ENCODE measurements at regions not wholly inside any gene's neighbourhood (a gene's known extent, or its start where the extent isn't known, plus 50 kb on each side); places are given as distances from the start of the nearest gene placed in this dataset.

DNA sequence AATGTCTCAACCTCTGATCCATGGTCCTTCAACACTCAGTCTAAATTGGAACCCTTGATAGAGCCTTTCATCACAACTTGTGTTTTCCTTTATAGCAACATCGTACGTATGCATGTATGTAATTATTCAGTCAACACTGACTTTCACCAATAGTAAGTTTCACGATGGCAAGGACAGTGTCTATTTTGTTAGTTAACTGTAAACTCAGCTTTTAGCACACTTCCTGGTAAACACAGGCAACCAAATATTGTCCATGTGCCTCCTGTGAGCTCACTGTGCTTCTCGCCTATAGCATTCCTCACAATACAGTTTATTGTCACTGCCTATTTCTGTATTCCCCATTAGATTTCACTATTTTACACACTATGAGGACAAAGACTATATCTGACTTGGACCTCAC lies 323.1 kb downstream of the DEPDC1B start:
- TF ChIP-seq POLR2A (IDR thresholded peaks at IDR 0.05; ENCODE audit: low read depth, low read length), result no peak

DNA sequence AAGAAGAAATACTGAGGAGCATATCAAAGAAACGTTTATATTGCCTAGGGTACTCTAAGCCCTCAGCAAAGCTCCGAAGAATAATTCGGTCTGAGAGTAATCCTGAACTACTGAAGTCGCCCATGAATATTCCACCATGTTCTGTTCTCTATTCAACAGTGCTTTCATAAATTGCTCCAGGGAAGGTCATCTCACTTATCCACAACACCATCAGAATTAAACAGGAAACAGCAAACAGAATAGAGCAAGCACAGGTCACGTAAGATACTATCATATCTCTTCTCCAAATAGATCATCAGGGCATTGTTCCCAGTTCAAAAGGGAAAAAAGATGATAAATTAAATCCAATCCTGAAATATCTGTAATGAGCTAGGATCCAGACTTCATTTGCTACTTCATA lies 325.6 kb downstream of the DEPDC1B start:
- TF ChIP-seq POLR2A (IDR thresholded peaks at IDR 0.05; ENCODE audit: low read depth, low read length), result no peak
- FAIRE-seq (no peak), DNase-seq (ENCODE audit: insufficient read length, low spot score) (no peak)

More for the DNA sequence above, 323.1 kb downstream of the DEPDC1B start:
- DNase-seq (ENCODE audit: insufficient read length, low spot score), result no peak
- no peak for FAIRE-seq

DNA sequence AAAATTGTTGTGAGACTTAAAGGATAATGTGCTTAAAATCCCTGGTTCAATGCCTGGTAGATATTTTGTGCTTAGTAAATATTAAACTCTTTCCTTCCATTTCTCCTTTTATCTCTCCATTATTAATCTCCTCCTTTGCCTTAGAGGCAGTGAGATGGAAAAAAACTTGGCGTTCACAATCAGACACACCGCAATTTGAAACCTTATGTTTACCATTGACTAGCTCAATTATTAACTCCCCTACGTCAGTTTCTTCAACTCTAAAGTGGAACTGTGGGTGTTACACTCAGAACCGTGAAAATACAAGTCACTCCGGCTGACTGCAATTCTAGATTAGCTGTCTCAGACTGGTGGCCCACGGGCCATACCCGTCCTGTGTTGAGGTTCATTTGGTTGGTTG lies 327.2 kb downstream of the DEPDC1B start:
- no peak for TF ChIP-seq POLR2A (IDR thresholded peaks at IDR 0.05; ENCODE audit: low read depth, low read length)
- FAIRE-seq (no peak), DNase-seq (ENCODE audit: insufficient read length, low spot score) (no peak)

DNA sequence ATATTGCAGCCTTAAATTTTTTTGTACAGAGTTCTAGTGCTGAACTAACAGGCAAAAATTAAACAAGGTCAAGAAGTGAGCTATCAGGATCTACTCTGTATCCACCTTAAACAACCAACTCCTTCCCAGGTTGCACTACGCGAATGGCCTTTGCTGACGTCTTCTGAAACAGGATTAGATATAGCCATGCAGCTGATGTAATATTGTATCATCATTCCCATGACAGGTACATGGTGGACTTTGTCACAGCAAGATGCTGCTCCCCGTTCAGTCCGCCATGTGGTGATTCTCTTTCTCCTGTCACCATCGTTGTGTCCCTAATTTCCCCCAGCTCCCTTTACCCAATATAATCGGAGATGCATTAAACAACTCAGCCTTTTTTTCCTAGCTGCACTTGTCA lies 328.9 kb downstream of the DEPDC1B start:
- TF ChIP-seq POLR2A (IDR thresholded peaks at IDR 0.05; ENCODE audit: low read depth, low read length), result no peak
- FAIRE-seq, result no peak
- no peak for DNase-seq (ENCODE audit: insufficient read length, low spot score)

DNA sequence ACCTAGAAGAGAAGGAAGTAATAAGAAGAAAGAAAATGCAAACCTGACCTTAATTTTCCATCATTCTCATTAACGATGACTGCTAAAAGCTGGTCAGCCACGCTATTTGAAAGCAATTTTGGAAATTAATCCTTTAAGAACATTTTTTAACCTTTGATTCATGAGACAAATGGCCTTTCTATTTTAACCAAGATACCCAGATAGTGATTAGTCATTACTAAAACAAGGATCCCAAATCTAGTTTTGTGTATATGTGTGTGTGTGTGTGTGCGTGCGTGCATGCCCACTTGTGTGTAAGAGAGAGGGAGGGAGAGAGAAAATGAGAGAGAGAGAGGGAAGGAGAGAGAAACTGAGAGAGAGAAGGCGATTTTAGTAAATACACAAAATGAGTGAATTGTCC lies 329.5 kb downstream of the DEPDC1B start:
- no peak for TF ChIP-seq POLR2A (IDR thresholded peaks at IDR 0.05; ENCODE audit: low read depth, low read length)
- FAIRE-seq, result no peak
- no peak for DNase-seq (ENCODE audit: insufficient read length, low spot score)

DNA sequence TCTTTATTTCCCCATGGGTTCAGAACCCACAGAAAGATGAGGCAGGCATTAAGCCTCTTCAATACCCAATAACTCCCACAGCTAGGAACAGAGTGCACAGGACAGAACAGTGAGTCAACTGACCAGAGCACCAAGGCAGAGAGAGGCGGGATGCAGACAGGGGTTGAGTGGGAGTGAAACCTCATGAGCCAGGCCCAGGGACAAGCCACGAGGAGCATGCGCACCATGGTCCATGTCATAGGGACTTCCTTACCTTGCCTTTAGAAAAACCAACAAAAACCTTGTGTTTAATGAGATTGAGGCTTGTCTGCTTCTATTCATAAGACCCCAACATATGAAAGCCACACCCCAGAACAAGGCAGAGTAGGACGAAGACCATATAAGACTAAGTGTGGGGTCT lies 330.6 kb downstream of the DEPDC1B start:
- FAIRE-seq (no peak), DNase-seq (ENCODE audit: insufficient read length, low spot score) (no peak)
- no peak for TF ChIP-seq POLR2A (IDR thresholded peaks at IDR 0.05; ENCODE audit: low read depth, low read length)

DNA sequence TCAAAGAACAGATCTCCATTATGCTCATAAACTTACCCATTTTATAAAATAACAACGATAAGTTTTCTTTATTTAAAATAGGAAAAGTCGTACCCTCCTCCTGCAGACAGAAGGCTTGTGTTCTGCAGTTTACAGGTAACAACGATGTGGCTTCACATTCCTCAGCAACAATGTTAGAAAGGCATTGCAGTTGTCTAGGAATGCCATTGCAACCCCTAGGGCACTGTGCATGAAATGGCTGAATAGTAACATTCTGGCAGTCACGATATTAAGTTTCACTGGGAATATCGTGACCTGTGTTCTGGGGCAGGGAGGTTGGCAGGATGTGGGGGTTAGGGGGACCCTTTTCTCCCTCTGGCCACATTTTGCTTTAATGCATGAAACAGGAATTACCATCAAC lies 331.9 kb downstream of the DEPDC1B start:
- TF ChIP-seq POLR2A (IDR thresholded peaks at IDR 0.05; ENCODE audit: low read depth, low read length), result no peak
- DNase-seq (ENCODE audit: insufficient read length, low spot score) (no peak), FAIRE-seq (no peak)

DNA sequence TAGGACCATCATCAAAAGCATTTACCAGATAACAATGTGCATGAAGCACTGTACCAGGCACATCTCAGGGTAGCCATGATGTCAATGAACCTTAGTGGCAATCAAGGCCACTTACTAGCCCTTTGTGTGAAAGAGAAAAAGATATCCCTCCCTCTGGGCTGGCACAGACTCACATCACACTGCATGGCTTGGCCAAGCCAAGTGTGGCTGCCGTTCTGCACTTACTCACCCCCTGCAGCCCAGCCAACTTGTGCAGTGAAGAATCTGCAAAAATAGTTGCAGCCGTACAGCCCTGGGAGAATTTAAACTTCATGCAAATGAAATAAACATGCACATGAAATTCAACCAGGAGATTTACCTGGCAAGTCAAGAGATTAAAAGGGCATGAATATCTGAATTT lies 333.5 kb downstream of the DEPDC1B start:
- no peak for TF ChIP-seq POLR2A (IDR thresholded peaks at IDR 0.05; ENCODE audit: low read depth, low read length)
- DNase-seq (ENCODE audit: insufficient read length, low spot score) (no peak), FAIRE-seq (no peak)

DNA sequence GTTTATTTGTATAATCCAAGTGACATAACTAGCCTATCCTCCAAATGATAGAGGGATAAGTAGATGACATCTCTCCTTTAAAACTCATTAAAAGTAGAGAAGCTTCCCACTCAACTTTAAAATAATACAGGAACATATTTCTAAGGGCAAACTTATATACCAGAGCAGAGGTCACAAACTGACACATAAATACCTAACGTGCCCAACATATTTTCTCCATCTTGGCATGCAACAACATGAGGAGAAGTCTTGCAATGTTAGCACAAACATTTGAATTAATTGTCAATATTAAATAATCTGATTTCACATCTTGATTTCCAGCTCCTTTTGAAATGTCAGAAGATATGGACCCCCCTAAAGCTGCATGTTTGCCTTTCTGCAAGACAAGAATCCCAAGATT lies 335.0 kb downstream of the DEPDC1B start:
- DNase-seq (ENCODE audit: insufficient read length, low spot score), result no peak
- no peak for TF ChIP-seq POLR2A (IDR thresholded peaks at IDR 0.05; ENCODE audit: low read depth, low read length)
- no peak for FAIRE-seq

DNA sequence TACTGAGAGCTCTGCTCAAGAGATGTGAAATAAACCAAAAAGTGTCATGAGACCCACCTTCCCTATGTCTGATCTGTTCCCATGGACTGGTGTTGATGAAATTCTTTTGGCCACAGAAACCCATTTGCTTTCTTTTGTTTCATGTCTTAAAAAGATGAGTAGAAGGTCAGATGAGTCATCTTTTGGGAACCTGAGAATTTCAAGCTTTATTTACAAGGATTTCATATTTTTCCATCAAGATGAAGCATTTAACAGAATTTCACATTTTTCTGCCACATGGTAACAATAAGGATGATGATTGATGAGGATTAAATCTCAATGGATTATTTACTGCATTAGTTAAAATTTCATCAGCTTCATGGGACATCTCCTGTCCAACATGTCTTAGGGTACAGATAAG lies 337.8 kb downstream of the DEPDC1B start:
- FAIRE-seq, result no peak
- DNase-seq (ENCODE audit: insufficient read length, low spot score), result no peak
- no peak for TF ChIP-seq POLR2A (IDR thresholded peaks at IDR 0.05; ENCODE audit: low read depth, low read length)

DNA sequence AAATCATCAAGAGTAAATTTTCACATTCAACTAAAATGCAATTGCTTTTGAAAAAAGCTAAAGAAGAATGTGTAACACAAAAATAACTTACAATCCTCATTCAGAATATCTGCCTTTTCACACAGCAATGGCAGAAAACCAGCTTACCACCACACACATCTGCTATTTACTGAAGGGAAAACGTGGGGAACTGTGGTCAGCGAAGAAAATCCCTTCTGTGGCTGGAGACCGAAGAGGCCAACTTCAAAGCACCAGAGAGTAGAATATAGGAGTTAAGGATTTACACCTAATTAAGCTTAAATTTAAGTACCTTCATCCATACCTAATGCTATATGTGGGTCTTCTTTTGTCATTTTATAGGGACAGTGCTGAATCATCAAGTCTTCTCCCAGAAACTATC lies 339.6 kb downstream of the DEPDC1B start:
- DNase-seq (ENCODE audit: insufficient read length, low spot score) (no peak), FAIRE-seq (no peak)
- TF ChIP-seq POLR2A (IDR thresholded peaks at IDR 0.05; ENCODE audit: low read depth, low read length), result no peak

DNA sequence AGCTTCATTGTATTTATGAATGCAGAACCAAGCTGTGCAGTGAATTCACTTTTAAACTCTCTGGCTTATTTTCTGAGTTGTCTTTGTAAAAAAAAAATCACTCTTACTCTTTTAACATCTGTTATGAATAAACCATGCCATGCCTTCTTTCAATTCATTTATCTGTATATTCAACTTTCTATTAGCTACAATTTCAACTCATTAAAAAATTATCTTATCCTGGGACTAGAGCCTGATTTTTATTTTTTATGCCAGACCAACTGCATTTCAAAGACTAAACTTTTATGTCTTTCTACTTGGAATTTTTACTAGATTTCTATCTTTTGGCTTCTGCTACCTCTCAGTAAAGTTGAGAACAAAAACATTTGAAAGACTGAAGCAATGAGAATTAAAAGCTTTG lies 342.7 kb downstream of the DEPDC1B start:
- no peak for TF ChIP-seq POLR2A (IDR thresholded peaks at IDR 0.05; ENCODE audit: low read depth, low read length)
- FAIRE-seq (no peak), DNase-seq (ENCODE audit: insufficient read length, low spot score) (no peak)

DNA sequence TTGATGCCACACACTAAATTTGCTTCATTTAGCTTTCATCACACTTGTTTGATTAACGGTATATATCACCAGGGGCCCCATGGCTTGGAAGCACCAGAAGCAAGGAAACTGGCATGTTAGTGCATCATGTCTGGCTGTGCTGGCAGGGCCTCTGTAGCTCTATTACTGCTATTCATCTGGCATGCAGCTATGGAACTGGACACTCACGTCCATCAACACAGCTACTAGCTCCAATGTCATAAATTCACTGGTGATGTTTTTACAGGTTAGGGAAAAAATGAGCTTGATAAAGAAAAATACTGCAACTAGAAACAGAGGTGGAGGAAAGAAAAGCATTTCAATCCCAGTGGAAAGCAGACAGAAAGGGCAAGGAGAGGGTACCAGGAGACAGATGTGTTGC lies 343.2 kb downstream of the DEPDC1B start:
- no peak for FAIRE-seq
- no peak for DNase-seq (ENCODE audit: insufficient read length, low spot score)
- TF ChIP-seq POLR2A (IDR thresholded peaks at IDR 0.05; ENCODE audit: low read depth, low read length), result no peak

DNA sequence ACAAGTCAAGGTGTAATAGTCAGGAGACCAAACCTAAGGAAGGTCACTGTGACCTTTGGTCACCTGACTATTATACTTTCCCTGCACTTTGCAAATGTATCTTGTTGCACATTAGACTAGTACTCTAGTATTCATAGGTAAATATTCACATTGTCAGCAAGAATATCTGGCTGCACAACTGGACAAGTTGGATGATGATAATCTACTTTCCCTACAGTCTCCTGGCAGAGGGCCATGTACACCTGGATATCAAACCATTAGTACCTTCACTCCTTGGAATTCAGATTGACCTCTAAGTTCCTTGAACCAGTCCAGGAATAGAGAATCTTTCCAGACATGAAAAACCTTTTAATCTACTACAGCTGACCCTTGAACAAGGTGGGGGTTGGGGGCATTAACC lies 344.8 kb downstream of the DEPDC1B start:
- no peak for DNase-seq (ENCODE audit: insufficient read length, low spot score)
- no peak for FAIRE-seq
- no peak for TF ChIP-seq POLR2A (IDR thresholded peaks at IDR 0.05; ENCODE audit: low read depth, low read length)

DNA sequence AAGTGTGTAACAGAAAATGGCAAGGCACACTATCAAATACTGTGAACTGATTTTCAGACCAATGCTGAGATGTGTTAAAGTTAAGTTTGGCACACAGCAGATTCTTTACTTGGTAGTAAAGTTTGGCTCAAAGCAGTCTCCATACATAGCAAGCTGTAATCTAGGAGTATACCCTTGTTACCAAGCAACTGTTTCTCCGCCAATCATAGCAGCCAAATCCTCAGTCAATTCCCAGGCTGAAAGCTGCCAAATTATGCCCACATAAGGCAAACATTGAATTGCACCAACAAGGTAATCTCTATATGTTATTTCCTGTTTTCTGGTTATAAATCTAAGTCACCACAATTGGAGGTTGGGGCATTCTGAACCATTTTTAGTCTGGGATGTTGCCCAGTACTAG lies 345.7 kb downstream of the DEPDC1B start:
- FAIRE-seq (no peak), DNase-seq (ENCODE audit: insufficient read length, low spot score) (no peak)
- no peak for TF ChIP-seq POLR2A (IDR thresholded peaks at IDR 0.05; ENCODE audit: low read depth, low read length)

DNA sequence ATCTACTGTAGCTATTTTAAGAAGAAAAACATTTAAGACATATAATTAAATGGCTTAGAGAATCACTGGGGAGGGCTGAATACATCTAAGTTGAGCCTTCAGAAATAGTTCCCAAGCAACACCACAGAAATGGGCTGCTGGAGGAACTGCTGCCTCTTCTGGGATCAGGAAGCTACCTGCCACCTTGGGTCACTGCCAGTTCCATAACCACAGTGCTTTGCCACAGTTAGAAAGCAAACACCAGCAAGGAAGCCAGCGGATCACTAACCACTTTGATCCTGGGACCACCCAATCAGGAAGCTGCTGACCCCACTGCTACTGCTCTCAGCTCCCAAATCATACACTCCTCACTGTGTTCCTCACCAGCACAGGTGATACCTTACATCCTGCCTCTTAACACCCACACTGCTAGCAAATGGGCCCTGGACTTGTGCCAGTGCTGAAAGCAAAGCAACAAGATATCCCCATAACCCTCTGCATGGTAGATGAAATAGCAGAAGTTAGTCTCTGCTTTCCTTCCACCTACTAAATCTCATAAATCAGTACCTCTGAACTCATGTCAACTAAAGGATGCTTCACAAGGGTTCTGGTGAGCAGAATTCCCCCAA lies 346.9 kb downstream of the DEPDC1B start:
- DNase-seq (ENCODE audit: insufficient read length, low spot score) (no peak), FAIRE-seq (no peak)
- TF ChIP-seq POLR2A (IDR thresholded peaks at IDR 0.05; ENCODE audit: low read depth, low read length), result no peak
